ENCODE measurements at regions not wholly inside any gene's neighbourhood (a gene's known extent, or its start where the extent isn't known, plus 50 kb on each side); places are given as distances from the start of the nearest gene placed in this dataset.

DNA sequence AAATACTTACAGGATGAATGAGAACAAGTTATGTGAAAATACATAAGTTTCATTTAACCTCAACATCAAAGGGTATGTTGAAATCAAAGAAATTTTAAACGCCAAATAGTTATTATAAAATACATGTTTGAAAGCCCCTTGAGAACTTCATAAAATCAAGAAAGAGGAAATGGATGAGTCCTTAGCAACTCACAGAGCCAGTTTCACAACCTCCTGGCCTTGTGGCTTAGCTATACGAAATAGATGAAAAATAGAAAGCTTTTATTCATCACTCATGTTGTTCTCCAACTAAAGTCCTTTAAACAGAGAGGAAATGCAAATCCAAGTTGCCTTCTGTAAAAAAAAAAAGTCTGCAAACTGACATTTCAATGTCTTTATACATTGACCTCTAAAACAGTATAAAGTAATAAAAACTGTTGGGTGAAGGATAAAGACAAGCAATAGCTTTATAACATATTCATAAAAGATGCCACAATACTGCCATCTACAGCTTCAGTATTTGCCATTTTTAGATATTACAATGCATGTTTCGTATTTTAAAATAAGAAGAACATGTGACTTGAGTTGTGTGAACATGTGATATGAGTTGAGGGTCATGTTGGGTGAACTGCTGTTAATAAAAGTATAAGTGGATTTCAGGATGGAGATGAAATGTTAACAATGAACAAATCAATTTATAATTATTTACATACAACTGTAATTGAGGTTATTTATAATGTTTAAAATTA is 847.8 kb downstream of the MRPL39 start:
- no peak overlapping the region for H2AFZ ChIP-seq (ENCODE audit: low read depth, low read length)
- peaks cover 10% of the 10 kb centered on the region for H3K4me1 ChIP-seq (ENCODE audit: low read length)
- TF ChIP-seq, protein P1, sequence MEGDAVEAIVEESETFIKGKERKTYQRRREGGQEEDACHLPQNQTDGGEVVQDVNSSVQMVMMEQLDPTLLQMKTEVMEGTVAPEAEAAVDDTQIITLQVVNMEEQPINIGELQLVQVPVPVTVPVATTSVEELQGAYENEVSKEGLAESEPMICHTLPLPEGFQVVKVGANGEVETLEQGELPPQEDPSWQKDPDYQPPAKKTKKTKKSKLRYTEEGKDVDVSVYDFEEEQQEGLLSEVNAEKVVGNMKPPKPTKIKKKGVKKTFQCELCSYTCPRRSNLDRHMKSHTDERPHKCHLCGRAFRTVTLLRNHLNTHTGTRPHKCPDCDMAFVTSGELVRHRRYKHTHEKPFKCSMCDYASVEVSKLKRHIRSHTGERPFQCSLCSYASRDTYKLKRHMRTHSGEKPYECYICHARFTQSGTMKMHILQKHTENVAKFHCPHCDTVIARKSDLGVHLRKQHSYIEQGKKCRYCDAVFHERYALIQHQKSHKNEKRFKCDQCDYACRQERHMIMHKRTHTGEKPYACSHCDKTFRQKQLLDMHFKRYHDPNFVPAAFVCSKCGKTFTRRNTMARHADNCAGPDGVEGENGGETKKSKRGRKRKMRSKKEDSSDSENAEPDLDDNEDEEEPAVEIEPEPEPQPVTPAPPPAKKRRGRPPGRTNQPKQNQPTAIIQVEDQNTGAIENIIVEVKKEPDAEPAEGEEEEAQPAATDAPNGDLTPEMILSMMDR (IDR thresholded peaks at IDR 0.05; ENCODE audit: low read depth, low read length): peak; percentile 24; the same call in 1 of the 2 replicates
- no peak for TF ChIP-seq EZH2phosphoT487 (IDR thresholded peaks at IDR 0.05; ENCODE audit: low read depth)
- peak overlapping the region; percentile 9; the same call in 1 of the 2 replicates for H3K4me2 ChIP-seq (ENCODE audit: low read length)
- no peaks in the 10 kb centered on the region for H3K27me3 ChIP-seq (ENCODE audit: low read depth, low read length)
- H3K27ac ChIP-seq (ENCODE audit: low read length): no peak overlapping the region
- no peaks in the 10 kb centered on the region for H3K79me2 ChIP-seq (ENCODE audit: low read length)
- H3K36me3 ChIP-seq (replicated peaks; ENCODE audit: low read depth, low read length): no peaks in the 10 kb centered on the region
- no peaks in the 10 kb centered on the region for H4K20me1 ChIP-seq (ENCODE audit: insufficient read depth, low read length)
- no peak overlapping the region for H3K4me3 ChIP-seq (ENCODE audit: low read length)
- H3K9me3 ChIP-seq (ENCODE audit: insufficient read depth, low read length): no peaks in the 10 kb centered on the region
- no peak overlapping the region for H3K9ac ChIP-seq (ENCODE audit: low read length)

DNA sequence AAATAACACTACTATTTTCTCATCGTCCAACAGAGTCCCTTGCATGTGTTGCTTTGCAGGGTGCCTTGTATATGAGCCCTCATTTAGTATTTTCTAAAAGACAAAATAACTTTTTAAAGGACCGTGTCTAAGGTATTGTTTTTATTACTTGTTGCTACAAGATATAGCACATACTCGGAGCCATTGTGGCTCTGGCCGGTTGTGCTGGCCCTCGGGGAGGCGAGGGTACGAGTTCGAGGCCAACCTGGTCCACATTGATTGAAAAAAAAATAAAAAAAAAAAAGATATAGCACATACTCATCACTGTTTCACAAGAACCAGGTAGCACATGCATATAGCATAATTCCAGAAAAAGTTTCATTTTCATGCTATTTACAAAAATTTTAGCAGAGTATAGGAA is 869.2 kb downstream of the MRPL39 start:
- Histone ChIP-seq H3K27ac (ENCODE audit: low read length) (no peak overlapping the region), H3K36me3 (replicated peaks; ENCODE audit: low read depth, low read length) (no peaks in the 10 kb centered on the region), H4K20me1 (ENCODE audit: insufficient read depth, low read length) (no peaks in the 10 kb centered on the region), H3K9ac (ENCODE audit: low read length) (no peak overlapping the region), H3K27me3 (ENCODE audit: low read depth, low read length) (no peaks in the 10 kb centered on the region), H3K4me3 (ENCODE audit: low read length) (no peak overlapping the region), H3K9me3 (ENCODE audit: insufficient read depth, low read length) (no peaks in the 10 kb centered on the region), H3K79me2 (ENCODE audit: low read length) (no peaks in the 10 kb centered on the region), H3K4me1 (ENCODE audit: low read length) (no peaks in the 10 kb centered on the region), H2AFZ (ENCODE audit: low read depth, low read length) (no peak overlapping the region), H3K4me2 (ENCODE audit: low read length) (no peak overlapping the region)
- TF ChIP-seq EZH2phosphoT487 (IDR thresholded peaks at IDR 0.05; ENCODE audit: low read depth): no peak

DNA sequence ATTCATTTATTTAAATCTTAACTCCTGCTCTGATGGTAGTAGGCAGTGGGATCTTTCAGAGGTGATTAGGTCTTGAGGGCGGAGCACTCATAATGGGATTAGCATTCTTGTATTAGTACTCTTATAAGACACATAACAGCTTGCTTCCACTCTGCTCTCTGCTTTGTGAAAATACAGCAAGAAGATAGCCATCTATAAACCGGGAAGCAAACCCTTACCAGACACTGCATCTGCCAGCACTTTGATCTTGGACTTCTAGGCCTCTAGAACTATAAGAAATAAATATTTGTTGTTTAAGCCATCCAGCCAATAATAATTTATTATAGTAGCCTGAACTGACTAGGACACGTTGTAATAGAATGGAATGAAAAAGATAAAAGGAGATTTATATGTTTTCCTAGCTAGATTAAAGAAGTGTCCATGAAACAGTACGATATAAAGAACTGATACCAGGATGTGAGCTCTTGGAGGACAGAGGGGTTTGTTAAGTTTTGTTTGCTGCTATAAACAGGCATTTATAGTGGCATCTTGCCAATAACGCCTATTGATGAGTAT is 869.9 kb downstream of the MRPL39 start:
- Histone ChIP-seq H3K79me2 (ENCODE audit: low read length) (no peaks in the 10 kb centered on the region), H3K4me1 (ENCODE audit: low read length) (no peaks in the 10 kb centered on the region), H2AFZ (ENCODE audit: low read depth, low read length) (no peak overlapping the region)

DNA sequence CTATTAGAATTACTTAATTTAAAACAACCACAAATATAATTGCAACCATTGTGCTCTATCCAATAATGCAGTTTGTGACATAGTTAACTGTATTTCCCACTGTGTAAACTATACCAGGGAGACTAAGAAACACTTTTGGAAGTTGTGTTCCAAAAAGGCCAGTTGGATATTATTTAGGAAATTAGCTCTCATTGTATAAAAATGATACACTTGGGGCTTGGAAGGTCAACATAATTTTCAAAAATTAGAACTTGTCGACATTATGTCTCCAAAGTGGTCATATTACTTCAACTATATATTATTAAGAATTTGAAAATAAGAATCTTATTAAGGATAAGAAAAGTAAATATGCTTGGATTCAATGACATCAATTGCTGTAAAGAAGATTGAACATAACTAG is 876.6 kb downstream of the MRPL39 start:
- H3K9ac ChIP-seq (ENCODE audit: low read length): no peak overlapping the region
- no peaks in the 10 kb centered on the region for H3K4me1 ChIP-seq (ENCODE audit: low read length)
- H3K4me3 ChIP-seq (ENCODE audit: low read length): no peak overlapping the region
- no peak overlapping the region for H2AFZ ChIP-seq (ENCODE audit: low read depth, low read length)
- H3K27me3 ChIP-seq (ENCODE audit: low read depth, low read length): no peaks in the 10 kb centered on the region
- no peaks in the 10 kb centered on the region for H4K20me1 ChIP-seq (ENCODE audit: insufficient read depth, low read length)
- H3K4me2 ChIP-seq (ENCODE audit: low read length): no peak overlapping the region
- TF ChIP-seq, protein P1 (IDR thresholded peaks at IDR 0.05; ENCODE audit: low read depth, low read length): no peak
- no peak for TF ChIP-seq EZH2phosphoT487 (IDR thresholded peaks at IDR 0.05; ENCODE audit: low read depth)
- no peak overlapping the region for H3K27ac ChIP-seq (ENCODE audit: low read length)
- H3K36me3 ChIP-seq (replicated peaks; ENCODE audit: low read depth, low read length): no peaks in the 10 kb centered on the region
- no peaks in the 10 kb centered on the region for H3K9me3 ChIP-seq (ENCODE audit: insufficient read depth, low read length)
- no peaks in the 10 kb centered on the region for H3K79me2 ChIP-seq (ENCODE audit: low read length)

More for the DNA sequence above, 869.9 kb downstream of the MRPL39 start:
- H3K9me3 ChIP-seq (ENCODE audit: insufficient read depth, low read length): no peaks in the 10 kb centered on the region
- no peak overlapping the region for H3K4me2 ChIP-seq (ENCODE audit: low read length)
- H3K9ac ChIP-seq (ENCODE audit: low read length): no peak overlapping the region
- no peaks in the 10 kb centered on the region for H3K27me3 ChIP-seq (ENCODE audit: low read depth, low read length)
- no peaks in the 10 kb centered on the region for H4K20me1 ChIP-seq (ENCODE audit: insufficient read depth, low read length)
- no peak overlapping the region for H3K4me3 ChIP-seq (ENCODE audit: low read length)
- no peaks in the 10 kb centered on the region for H3K36me3 ChIP-seq (replicated peaks; ENCODE audit: low read depth, low read length)
- H3K27ac ChIP-seq (ENCODE audit: low read length): no peak overlapping the region
- TF ChIP-seq, protein P1 (IDR thresholded peaks at IDR 0.05; ENCODE audit: low read depth, low read length): no peak
- no peak for TF ChIP-seq EZH2phosphoT487 (IDR thresholded peaks at IDR 0.05; ENCODE audit: low read depth)

Measured in OCI-LY3 (cell line).